ENCODE measurements at regions not wholly inside any gene's neighbourhood (a gene's known extent, or its start where the extent isn't known, plus 50 kb on each side); places are given as distances from the start of the nearest gene placed in this dataset.

DNA sequence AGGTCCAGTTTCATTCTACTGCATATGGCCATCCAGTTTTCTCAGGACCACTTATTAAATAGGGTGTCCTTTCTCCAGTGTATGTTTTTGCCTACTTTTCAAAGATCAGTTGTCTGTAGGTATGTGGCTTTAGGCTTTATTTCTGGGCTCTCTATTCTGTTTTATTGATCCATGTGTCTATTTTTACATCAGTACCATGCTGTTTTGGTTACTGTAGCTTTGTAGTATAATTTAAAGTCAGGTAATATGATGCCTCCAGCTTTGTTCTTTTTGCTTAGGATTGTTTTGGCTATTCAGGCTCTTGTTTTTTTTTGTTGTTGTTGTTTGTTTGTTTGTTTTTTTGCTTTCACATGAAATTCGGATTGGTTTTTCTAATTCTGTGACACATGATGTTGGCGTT is 124.4 kb upstream of the SLC35F3 start:
- TF ChIP-seq, protein P1, sequence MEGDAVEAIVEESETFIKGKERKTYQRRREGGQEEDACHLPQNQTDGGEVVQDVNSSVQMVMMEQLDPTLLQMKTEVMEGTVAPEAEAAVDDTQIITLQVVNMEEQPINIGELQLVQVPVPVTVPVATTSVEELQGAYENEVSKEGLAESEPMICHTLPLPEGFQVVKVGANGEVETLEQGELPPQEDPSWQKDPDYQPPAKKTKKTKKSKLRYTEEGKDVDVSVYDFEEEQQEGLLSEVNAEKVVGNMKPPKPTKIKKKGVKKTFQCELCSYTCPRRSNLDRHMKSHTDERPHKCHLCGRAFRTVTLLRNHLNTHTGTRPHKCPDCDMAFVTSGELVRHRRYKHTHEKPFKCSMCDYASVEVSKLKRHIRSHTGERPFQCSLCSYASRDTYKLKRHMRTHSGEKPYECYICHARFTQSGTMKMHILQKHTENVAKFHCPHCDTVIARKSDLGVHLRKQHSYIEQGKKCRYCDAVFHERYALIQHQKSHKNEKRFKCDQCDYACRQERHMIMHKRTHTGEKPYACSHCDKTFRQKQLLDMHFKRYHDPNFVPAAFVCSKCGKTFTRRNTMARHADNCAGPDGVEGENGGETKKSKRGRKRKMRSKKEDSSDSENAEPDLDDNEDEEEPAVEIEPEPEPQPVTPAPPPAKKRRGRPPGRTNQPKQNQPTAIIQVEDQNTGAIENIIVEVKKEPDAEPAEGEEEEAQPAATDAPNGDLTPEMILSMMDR (conservative IDR thresholded peaks at IDR 0.05; ENCODE audit: low read length), result no peak
- TF ChIP-seq EZH2phosphoT487 (IDR thresholded peaks at IDR 0.05; ENCODE audit: borderline replicate concordance, low read depth, low read length), result no peak
